Fibroblast of lung (primary cell): ENCODE measurements at regions not wholly inside any gene's neighbourhood (a gene's known extent, or its start where the extent isn't known, plus 50 kb on each side); places are given as distances from the start of the nearest gene placed in this dataset.

Experiments used
- EZH2 ChIP-seq: IDR thresholded peaks from 2 replicates; pipeline ENCODE4 v1.5.1; 2012; ENCODE audit warnings: low read length, control low read depth, mild to moderate bottlenecking; ENCODE audit errors: missing control alignments
- TF ChIP-seq, protein P1 (sequence below), 2 donors: IDR thresholded peaks in 1 of 2; conservative IDR thresholded peaks in 1 of 2; 1 replicate in 1 of 2; 2 replicates in 1 of 2; pipeline ENCODE4 v1.5.1; 2011 to 2012; ENCODE audit warnings: low read length in 2 of 2, control low read depth in 1 of 2, inconsistent platforms in 1 of 2, low read depth in 1 of 2, mild to moderate bottlenecking in 1 of 2

DNA sequence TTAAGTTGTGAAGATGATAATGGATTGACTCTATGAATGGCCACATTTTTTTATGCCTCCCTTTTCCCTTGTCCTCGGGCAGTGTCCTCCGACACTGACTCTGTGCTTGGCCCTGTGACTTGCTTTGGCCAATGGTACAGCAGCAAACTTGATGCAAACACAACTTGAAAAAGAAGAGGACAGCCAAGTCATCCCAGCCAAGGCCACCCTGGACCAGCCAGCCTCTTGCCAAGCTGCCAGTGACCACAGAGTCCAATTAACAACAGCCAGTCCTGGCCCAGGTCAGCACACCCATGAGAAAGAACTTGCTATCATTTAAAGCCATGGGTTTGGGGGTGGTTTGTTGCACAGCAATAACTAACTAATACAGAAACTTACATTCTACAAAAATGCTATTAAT is 63.4 kb upstream of the SLC35C1 start:
- TF ChIP-seq, protein P1, sequence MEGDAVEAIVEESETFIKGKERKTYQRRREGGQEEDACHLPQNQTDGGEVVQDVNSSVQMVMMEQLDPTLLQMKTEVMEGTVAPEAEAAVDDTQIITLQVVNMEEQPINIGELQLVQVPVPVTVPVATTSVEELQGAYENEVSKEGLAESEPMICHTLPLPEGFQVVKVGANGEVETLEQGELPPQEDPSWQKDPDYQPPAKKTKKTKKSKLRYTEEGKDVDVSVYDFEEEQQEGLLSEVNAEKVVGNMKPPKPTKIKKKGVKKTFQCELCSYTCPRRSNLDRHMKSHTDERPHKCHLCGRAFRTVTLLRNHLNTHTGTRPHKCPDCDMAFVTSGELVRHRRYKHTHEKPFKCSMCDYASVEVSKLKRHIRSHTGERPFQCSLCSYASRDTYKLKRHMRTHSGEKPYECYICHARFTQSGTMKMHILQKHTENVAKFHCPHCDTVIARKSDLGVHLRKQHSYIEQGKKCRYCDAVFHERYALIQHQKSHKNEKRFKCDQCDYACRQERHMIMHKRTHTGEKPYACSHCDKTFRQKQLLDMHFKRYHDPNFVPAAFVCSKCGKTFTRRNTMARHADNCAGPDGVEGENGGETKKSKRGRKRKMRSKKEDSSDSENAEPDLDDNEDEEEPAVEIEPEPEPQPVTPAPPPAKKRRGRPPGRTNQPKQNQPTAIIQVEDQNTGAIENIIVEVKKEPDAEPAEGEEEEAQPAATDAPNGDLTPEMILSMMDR (conservative IDR thresholded peaks at IDR 0.05 in 1 of 2, IDR thresholded peaks at IDR 0.05 in 1 of 2; ENCODE audit: low read depth in 1 of 2, low read length in 2 of 2) = no peak
- no peak for TF ChIP-seq EZH2
